HFFc6 (cell line): ENCODE measurements at regions not wholly inside any gene's neighbourhood (a gene's known extent, or its start where the extent isn't known, plus 50 kb on each side); places are given as distances from the start of the nearest gene placed in this dataset.

ENCODE experiments used
- DNase-seq: peaks from one replicate; pipeline ENCODE4 v3.0.0-alpha.2; 2018
- H3K27ac Mint-ChIP-seq: 2 replicates; pipeline ENCODE4 v1.8.0; 2020; ENCODE audit warnings: mild to moderate bottlenecking, mixed read lengths
- H3K27me3 Mint-ChIP-seq: 2 replicates; pipeline ENCODE4 v1.8.0; 2021; ENCODE audit warnings: mild to moderate bottlenecking, moderate library complexity, mixed read lengths; ENCODE audit not compliant: insufficient read depth
- H3K36me3 Mint-ChIP-seq: 2 replicates; pipeline ENCODE4 v1.8.0; 2021; ENCODE audit warnings: low read depth, mixed read lengths
- H3K4me1 Mint-ChIP-seq: 2 replicates; pipeline ENCODE4 v1.8.0; 2020; ENCODE audit warnings: low read depth, mixed read lengths
- H3K4me3 Mint-ChIP-seq: 2 replicates; pipeline ENCODE4 v1.8.0; 2020; ENCODE audit warnings: mild to moderate bottlenecking, moderate library complexity, mixed read lengths
- H3K9me3 Mint-ChIP-seq: 2 replicates; pipeline ENCODE4 v1.8.0; 2020; ENCODE audit warnings: mild to moderate bottlenecking, mixed read lengths
- TF ChIP-seq, protein P1 (sequence below): fragments of 200-600 bp; sonication (generic); IDR thresholded peaks from 2 replicates; pipeline ENCODE4 v1.5.0; 2021; ENCODE audit warnings: antibody characterized with exemption, mild to moderate bottlenecking

DNA sequence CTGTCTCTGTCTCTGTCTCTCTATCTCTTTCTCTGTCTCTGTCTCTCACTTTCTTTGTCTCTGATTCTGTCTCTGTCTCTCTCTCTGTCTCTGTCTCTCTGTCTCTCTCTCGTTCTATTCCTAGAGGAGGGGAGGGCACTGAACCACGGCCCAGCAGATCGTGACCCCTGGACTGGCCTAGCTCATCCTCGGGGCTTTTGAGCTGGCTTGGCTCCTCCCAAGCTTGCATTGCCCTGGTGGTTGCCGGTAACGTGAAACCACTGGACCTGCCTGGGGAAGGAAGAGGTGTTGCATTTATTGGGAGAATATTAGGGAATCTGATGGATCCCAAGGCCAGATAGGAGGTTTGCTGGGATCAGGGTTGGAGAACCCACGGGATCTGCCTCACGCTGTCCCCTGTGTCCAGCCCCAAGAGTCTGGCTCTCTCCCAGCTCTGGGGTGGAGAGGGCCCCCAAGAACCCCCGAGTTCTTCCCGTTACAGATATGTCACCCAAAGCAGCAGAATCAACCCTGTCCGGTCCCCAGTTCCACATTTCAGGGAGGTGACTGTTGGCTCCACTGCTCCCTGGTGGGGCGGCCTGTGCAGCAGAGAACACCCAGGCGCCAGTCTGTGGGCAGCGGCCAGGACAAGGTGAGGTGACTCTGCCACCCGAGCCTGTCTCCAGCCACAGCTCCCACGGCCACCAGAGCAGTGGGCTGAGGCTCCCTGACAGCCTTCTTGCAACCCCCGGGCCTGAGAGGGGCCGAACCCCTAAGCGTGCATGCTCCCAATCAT, 228.3 kb downstream of the TTLL2 start:
- Mint-ChIP-seq H3K4me3 (no peak overlapping the region), H3K36me3 (peaks cover 7% of the 10 kb centered on the region; the same call in 1 of the 2 replicates), H3K4me1 (no peaks in the 10 kb centered on the region), H3K27me3 (no peaks in the 10 kb centered on the region; the same call in 1 of the 2 replicates), H3K27ac (no peak overlapping the region), H3K9me3 (peaks cover 39% of the 10 kb centered on the region)
- TF ChIP-seq, protein P1, sequence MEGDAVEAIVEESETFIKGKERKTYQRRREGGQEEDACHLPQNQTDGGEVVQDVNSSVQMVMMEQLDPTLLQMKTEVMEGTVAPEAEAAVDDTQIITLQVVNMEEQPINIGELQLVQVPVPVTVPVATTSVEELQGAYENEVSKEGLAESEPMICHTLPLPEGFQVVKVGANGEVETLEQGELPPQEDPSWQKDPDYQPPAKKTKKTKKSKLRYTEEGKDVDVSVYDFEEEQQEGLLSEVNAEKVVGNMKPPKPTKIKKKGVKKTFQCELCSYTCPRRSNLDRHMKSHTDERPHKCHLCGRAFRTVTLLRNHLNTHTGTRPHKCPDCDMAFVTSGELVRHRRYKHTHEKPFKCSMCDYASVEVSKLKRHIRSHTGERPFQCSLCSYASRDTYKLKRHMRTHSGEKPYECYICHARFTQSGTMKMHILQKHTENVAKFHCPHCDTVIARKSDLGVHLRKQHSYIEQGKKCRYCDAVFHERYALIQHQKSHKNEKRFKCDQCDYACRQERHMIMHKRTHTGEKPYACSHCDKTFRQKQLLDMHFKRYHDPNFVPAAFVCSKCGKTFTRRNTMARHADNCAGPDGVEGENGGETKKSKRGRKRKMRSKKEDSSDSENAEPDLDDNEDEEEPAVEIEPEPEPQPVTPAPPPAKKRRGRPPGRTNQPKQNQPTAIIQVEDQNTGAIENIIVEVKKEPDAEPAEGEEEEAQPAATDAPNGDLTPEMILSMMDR: no peak
- DNase-seq: no peak

- Mint-ChIP-seq H3K27ac (no peak overlapping the region), H3K27me3 (no peaks in the 10 kb centered on the region; the same call in 1 of the 2 replicates), H3K36me3 (peaks cover 7% of the 10 kb centered on the region; the same call in 1 of the 2 replicates), H3K4me1 (no peaks in the 10 kb centered on the region), H3K9me3 (peaks cover 39% of the 10 kb centered on the region), H3K4me3 (no peak overlapping the region)
- TF ChIP-seq, protein P1: no peak
- no peak for DNase-seq
Measured at GRCh38 chr6:167553736-167554119, 228.8 kb downstream of the TTLL2 start.

DNA sequence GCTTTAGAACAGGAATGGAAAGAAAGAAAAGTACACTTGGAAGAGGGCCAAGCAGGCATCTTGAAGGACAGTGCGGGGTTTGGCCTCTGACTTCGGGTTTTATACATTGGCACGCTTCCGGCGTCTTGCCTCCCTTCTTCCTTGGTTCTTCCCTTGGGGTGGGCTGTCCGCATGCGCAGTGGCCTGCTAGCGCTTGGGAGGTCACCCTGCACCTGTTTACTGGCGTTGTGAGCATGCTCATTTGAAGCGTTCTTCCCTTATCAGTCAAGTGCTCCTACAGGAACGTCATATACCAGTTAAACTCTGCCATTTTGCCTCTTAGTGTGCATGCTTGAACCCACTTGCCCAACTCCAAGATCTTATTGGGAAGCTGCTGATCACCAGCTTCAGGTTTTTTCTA, 230.0 kb downstream of the TTLL2 start:
- H3K4me1 Mint-ChIP-seq: no peaks in the 10 kb centered on the region
- H3K27me3 Mint-ChIP-seq: no peaks in the 10 kb centered on the region; the same call in 1 of the 2 replicates
- TF ChIP-seq, protein P1: no peak
- no peak overlapping the region for H3K4me3 Mint-ChIP-seq
- H3K9me3 Mint-ChIP-seq: peaks cover 38% of the 10 kb centered on the region
- no peak overlapping the region for H3K27ac Mint-ChIP-seq
- peaks cover 7% of the 10 kb centered on the region; the same call in 1 of the 2 replicates for H3K36me3 Mint-ChIP-seq
- DNase-seq: no peak

- TF ChIP-seq, protein P1: no peak
- peaks cover 40% of the 10 kb centered on the region for H3K9me3 Mint-ChIP-seq
- H3K4me1 Mint-ChIP-seq: no peaks in the 10 kb centered on the region
- no peaks in the 10 kb centered on the region; the same call in 1 of the 2 replicates for H3K27me3 Mint-ChIP-seq
- DNase-seq: no peak
- peaks cover 7% of the 10 kb centered on the region; the same call in 1 of the 2 replicates for H3K36me3 Mint-ChIP-seq
- H3K4me3 Mint-ChIP-seq: no peak overlapping the region
- H3K27ac Mint-ChIP-seq: no peak overlapping the region
Measured at GRCh38 chr6:167555836-167556235, 230.9 kb downstream of the TTLL2 start.

DNA sequence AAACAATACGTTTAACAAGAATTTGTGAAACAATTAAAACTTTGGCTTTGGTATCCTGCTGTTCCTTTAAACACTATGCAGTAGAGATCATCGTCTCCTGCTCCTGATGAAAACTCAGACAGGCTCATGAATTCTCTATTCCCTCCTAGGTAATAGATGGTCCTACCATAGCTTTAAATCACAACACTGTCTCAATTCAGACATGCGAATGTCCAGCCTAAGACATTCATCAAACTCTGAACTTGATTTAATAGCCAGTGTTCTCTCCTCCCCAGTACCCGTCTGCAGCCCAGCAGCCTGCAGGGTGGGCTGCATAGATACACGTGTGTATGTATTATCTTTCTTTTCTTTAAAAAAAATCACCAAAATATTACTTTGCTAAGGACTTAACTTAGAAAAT, 232.8 kb downstream of the TTLL2 start:
- no peaks in the 10 kb centered on the region for H3K27me3 Mint-ChIP-seq
- TF ChIP-seq, protein P1: no peak
- no peak for DNase-seq

More for the DNA sequence above, 232.8 kb downstream of the TTLL2 start:
- H3K9me3 Mint-ChIP-seq: peaks cover 46% of the 10 kb centered on the region
- no peak overlapping the region for H3K4me3 Mint-ChIP-seq
- no peak overlapping the region for H3K27ac Mint-ChIP-seq
- H3K36me3 Mint-ChIP-seq: peaks cover 4% of the 10 kb centered on the region; the same call in 1 of the 2 replicates
- H3K4me1 Mint-ChIP-seq: no peaks in the 10 kb centered on the region
